HG03432 (cell line): ENCODE measurements at regions not wholly inside any gene's neighbourhood (a gene's known extent, or its start where the extent isn't known, plus 50 kb on each side); places are given as distances from the start of the nearest gene placed in this dataset.
"Not testable (repeated sequence)": the region's sequence is repeated elsewhere in the genome, so short reads cannot be mapped to it uniquely, and the experiment has no call there.

Source experiments
- ATAC-seq: cut with Tn5 transposase; IDR thresholded peaks from one replicate; pipeline ENCODE4 v1.9.1; 2021; ENCODE audit warnings: mild to moderate bottlenecking, moderate library complexity; ENCODE audit not compliant: unreplicated experiment

- no peak for ATAC-seq
Measured at GRCh38 chr14:29352706-29353080, 575.0 kb downstream of the PRKD1 start.

DNA sequence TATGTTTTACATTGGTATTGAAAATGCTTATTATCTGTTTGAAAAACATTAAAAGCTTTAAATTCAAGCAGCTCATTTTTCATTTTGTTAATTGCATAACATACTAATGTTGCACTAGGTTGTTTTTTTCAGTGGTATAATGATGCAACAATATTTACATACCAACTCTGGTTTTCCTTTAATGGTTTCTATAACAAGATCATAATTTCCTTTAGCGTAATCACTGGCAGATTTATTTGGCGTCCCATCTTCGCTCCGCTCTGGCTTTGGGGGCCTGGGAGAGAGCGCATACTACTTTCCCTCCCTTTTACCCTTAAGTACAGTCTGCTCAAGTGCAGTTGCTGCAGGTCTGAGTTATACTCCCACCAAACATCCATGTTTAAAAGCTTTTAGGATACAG lies 574.1 kb downstream of the PRKD1 start:
- no peak for ATAC-seq

DNA sequence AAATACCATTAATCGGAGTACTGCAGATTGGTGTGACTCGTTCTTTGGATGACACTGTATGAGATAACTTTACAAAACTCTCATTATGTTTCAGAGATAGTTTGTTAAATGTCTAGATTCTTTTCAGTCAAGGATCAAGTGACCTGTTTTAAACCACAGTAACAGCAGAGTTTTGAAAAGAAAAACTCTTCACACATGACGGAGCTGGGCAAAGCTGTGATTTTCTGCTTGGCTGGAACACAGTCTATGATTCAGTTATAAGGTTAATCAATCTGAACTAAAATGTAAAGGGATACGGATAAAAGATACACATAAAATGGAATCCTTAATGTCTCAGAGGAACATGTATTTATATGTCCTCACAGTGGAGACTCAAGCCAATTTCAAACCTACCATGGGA lies 573.2 kb downstream of the PRKD1 start:
- ATAC-seq, result no peak

- no peak for ATAC-seq
Measured at GRCh38 chr14:29355331-29355730, 572.3 kb downstream of the PRKD1 start.

DNA sequence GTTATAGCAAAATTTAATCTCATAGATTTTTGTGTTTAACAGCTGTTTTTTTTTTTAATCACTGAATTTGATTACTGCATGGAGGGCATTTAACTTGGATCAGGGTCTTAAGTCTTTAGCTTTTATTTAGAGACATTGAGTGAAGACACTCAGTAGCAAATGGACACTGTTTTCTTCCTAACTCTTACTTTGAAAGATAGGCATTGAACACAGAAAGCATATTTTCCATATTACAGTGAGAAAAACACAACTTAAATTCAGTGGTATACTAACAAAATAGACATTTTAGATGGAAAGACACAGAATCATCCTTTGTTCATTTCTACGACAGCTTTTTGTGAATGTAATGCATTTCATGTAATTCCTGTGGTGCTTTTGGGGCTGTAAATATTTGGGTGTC lies 571.8 kb downstream of the PRKD1 start:
- no peak for ATAC-seq

DNA sequence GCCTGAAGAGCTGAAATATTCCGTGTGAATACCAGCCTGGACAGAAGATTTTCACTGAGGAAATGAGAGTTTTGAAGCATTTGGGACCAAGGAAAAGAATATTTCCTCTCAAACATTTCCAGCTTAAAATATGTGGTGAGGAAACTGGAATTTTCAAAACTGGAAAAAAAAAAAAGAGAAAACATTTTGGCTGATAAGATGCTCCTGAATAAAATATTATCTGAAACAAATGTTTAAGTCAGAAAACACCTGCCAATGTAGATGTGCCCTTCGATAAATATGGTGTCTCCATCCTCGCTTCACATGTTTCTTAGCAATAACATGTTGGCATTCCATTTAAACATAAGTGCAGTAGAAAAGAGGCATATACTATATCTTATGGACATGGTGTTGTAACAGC lies 567.0 kb downstream of the PRKD1 start:
- ATAC-seq, result no peak

GRCh38 chr14:29370024-29370423 lies 557.6 kb downstream of the PRKD1 start:
- ATAC-seq, result no peak

DNA sequence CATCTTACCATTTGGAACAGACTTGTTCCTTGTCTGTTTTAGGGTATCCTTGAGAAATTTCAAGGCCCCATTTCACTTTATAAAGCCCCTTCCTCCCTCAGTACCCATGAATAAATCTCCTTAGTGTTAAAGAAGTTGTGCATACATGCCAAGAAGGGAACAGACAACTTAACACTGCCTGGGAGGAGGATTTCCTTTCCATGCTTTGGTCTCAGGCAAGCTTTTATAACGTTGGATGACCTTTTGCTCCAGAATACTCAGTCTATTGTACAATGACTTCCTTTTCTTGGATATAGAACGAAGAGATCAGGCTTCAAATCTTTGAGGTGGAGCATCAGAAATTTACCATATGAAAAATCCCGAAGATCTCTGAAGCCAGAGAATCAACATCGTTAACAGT lies 551.4 kb downstream of the PRKD1 start:
- ATAC-seq, result no peak

DNA sequence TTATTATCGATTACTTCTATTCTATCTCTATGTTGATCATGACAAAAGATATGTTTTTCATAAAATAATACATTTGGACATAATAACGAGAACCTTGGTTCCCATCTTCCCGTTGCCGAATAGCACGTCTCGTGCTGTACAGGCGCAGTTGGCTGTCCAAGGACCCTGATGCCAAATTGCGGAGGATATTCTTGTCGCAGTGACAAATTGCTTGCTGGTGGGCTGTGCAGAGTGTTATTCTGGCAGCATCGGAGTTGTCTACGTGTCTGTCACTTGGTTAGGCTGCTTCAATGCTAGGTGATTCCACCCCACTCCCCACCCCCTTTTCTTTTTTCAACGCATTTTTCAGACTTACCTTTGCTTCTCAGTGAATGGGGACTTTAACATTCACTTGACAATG lies 546.8 kb downstream of the PRKD1 start:
- ATAC-seq, result no peak

DNA sequence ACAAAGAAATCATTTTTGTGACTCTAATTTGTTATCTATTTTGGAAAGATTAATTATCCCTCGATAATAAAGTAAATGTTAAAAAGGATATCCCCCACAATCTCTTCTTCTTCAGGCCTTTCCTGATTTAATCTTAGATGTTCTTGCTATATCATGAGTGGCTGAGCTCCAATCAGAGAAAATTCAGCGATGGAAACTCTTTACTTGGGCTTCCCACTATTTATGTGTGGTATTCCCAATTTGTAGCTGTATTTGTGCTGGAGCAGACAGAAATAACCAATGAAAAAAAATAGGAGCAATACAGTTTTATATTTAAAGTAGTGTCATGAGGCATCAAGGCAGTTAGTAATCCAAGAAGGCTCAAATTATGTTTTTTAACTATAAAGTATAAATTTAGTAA lies 539.1 kb downstream of the PRKD1 start:
- no peak for ATAC-seq

GRCh38 chr14:29390081-29390832 lies 537.4 kb downstream of the PRKD1 start:
- ATAC-seq, result no peak

GRCh38 chr14:29391231-29391630 lies 536.4 kb downstream of the PRKD1 start:
- ATAC-seq, result no peak

GRCh38 chr14:29391801-29392200 lies 535.8 kb downstream of the PRKD1 start:
- ATAC-seq, result no peak

GRCh38 chr14:29392287-29392686 lies 535.4 kb downstream of the PRKD1 start:
- no peak for ATAC-seq

DNA sequence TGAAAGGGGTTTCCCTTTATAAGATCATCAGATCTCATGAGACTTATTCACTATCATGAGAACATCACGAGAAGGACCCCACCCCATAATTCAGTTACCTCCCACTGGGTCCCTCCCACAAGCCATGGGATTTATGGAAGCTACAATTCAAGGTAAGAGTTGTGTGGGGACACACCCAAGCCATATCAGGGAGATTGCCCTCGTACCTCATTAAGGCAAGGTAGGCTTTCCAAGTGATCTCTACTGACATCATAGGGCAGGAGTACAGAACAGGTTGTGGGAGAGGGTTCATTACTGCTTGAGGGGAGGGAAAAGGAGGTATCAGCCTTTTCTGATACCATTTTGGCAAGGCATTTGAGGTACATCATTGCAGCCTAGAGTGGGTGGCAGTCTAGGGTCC lies 524.6 kb downstream of the PRKD1 start:
- ATAC-seq, result no peak

- no peak for ATAC-seq
Measured at GRCh38 chr14:29410581-29410980, 517.1 kb downstream of the PRKD1 start.

- ATAC-seq, result not testable (repeated sequence)
Measured at GRCh38 chr14:29414931-29415330, 512.7 kb downstream of the PRKD1 start.

- no peak for ATAC-seq
Measured at GRCh38 chr14:29419736-29420135, 507.9 kb downstream of the PRKD1 start.

DNA sequence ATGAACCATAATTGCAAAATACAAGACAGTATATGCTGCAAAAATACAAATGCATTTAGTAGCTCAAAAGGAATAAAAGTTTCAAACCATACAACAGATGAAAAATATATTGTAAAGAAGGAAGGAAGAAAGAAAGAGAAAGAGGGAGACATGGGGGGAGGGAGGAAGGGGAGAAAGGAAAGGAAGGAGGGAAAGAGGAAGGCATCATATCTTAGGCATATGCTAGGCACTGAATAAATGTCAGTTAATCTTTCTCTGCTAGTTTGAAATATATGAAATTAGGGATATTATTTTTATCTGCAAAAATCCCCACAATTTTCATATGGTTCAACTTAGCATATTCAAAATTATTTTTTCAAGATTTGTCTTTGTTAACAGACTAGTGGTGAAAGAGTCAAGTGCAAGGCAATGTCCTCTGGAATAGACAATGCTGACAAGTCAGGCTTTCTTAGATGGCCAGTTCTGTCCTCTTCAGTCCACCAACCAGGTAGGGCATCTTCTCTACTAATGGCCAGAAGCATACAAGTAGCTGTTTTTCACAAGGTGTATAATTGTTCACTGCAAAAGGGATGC lies 506.4 kb downstream of the PRKD1 start:
- no peak for ATAC-seq

- ATAC-seq, result no peak
Measured at GRCh38 chr14:29425705-29426482, 501.8 kb downstream of the PRKD1 start.

- no peak for ATAC-seq
Measured at GRCh38 chr14:29442696-29443095, 485.0 kb downstream of the PRKD1 start.

DNA sequence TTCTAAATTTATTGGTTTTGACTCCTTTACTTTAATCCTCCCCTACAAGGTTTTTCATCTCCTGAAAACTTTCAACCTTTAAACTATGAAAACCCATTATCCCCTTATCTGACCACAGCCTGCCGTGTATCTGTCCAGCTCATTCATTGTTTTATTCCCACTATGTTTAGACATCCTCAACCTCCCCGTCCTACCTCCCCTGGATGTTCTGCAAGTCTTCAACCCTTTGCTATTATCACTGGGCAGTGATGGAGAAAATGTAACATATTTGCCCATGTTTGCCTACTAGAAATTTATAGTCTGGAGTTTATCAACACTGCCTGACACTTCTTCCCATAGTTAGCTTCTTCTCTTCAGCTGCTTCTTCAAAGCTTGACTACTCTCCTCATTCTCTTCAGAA lies 483.4 kb downstream of the PRKD1 start:
- no peak for ATAC-seq
